Thyroid gland (tissue), 4 donors: ENCODE measurements at regions not wholly inside any gene's neighbourhood (a gene's known extent, or its start where the extent isn't known, plus 50 kb on each side); places are given as distances from the start of the nearest gene placed in this dataset.

Experiments used
- POLR2A ChIP-seq, 2 donors: fragments of 450-650 bp; IDR thresholded peaks; one replicate each; pipeline ENCODE4 v1.6.1; 2017; ENCODE audit warnings: antibody characterized with exemption in 2 of 2, mild to moderate bottlenecking in 2 of 2, moderate library complexity in 1 of 2
- TF ChIP-seq, protein P1 (sequence below), 6 experiments: fragments of 200-600 bp in 3 of 6; fragments of 450-650 bp in 3 of 6; sonication (generic) in 3 of 6; IDR thresholded peaks; one replicate each; pipeline ENCODE4 v1.5.1; 2016 to 2019; ENCODE audit warnings: antibody characterized with exemption in 6 of 6, mild to moderate bottlenecking in 2 of 6, inconsistent platforms in 1 of 6, moderate library complexity in 1 of 6

DNA sequence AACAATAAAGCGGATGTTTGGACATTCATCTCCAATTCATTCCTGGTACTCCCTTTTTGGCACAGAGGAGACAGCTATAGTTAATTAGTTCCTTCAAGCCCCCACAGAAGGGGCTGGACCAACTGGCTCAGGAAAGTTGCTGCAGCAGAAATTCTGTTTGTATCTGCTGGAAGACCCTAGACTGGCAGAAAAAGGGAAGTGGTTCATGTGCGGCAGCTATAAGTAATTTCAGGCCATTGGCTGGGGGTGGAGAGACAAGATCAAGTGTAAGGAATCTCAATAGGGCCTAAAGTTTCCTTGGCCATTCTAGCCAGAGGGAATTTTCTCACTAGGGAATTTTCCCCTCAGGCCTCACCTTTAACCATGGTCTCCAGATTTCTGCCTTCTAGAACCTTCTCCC lies 89.9 kb upstream of the DHX15 start:
- TF ChIP-seq, protein P1, sequence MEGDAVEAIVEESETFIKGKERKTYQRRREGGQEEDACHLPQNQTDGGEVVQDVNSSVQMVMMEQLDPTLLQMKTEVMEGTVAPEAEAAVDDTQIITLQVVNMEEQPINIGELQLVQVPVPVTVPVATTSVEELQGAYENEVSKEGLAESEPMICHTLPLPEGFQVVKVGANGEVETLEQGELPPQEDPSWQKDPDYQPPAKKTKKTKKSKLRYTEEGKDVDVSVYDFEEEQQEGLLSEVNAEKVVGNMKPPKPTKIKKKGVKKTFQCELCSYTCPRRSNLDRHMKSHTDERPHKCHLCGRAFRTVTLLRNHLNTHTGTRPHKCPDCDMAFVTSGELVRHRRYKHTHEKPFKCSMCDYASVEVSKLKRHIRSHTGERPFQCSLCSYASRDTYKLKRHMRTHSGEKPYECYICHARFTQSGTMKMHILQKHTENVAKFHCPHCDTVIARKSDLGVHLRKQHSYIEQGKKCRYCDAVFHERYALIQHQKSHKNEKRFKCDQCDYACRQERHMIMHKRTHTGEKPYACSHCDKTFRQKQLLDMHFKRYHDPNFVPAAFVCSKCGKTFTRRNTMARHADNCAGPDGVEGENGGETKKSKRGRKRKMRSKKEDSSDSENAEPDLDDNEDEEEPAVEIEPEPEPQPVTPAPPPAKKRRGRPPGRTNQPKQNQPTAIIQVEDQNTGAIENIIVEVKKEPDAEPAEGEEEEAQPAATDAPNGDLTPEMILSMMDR (IDR thresholded peaks at IDR 0.05): no peak
- TF ChIP-seq POLR2A (IDR thresholded peaks at IDR 0.05): no peak
